CD4-positive, alpha-beta T cell treated with Interleukin-2 at 100 ng/mL for 4 hours (primary cell): ENCODE measurements at regions not wholly inside any gene's neighbourhood (a gene's known extent, or its start where the extent isn't known, plus 50 kb on each side); places are given as distances from the start of the nearest gene placed in this dataset.
A peak's percentile ranks its signal among the peaks of the same experiment; 100 is the strongest.
"Not testable (repeated sequence)": the region's sequence is repeated elsewhere in the genome, so short reads cannot be mapped to it uniquely, and the experiment has no call there.

ENCODE experiments used
- DNase-seq: peaks from one replicate; pipeline ENCODE4 v3.0.0-alpha.2; 2020; ENCODE audit warnings: low spot score

DNA sequence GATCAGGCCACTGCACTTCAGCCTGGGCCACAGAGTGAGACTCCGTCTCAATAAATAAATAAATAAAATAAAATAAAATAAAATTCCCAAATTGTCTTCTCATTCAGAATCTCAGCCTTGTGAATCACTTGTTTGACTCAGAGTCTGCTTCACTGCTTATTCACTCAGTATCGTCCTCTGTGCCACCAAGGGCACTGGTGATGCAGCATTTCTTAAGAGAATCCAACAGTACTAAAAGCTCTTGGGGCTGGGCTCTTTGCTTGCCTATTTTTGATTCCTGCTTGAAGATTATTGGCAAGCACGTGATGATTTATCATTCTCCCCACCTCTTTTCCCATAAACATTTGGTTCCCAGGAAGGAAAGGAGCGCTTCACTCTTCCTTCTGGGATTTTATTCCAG lies 54.8 kb upstream of the HMGB1 start:
- no peak for DNase-seq

GRCh38 chr13:30523211-30523610 lies 57.5 kb upstream of the HMGB1 start:
- DNase-seq: no peak

DNA sequence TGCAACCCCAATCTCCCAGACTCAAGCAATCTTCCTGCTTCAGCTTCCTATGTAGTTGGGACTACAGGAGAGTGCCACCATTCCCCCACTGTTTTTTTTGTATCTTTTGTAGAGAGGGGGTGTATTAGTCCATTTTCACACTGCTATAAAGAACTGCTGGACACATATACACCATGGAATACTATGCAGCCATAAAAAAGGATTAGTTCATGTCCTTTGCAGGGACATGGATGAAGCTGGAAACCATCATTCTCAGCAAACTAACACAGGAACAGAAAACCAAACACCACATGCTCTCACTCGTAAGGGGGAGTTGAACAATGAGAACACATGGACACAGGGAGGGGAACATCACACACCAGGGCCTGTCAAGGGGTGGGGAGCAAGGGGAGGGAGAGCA lies 58.1 kb upstream of the HMGB1 start:
- DNase-seq: not testable (repeated sequence)

DNA sequence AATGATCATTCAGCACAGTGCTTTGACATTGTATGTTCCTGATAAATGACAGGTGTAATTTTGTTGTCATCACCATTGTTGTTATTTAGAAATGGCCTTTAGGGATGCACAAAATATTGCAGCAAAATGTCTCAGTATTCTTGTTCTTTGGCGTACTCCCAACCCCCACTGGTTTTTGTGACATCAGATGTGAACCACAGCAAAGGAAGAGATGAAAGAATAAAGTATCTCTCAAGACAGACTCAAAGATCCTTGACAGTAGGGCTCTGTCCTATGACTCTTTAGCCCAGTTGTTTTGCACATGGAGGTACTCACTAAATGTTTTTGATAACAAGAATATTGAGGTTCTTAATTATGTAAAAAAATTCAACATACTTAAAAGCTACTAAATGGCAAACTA lies 59.5 kb upstream of the HMGB1 start:
- DNase-seq: peak; percentile 3

DNA sequence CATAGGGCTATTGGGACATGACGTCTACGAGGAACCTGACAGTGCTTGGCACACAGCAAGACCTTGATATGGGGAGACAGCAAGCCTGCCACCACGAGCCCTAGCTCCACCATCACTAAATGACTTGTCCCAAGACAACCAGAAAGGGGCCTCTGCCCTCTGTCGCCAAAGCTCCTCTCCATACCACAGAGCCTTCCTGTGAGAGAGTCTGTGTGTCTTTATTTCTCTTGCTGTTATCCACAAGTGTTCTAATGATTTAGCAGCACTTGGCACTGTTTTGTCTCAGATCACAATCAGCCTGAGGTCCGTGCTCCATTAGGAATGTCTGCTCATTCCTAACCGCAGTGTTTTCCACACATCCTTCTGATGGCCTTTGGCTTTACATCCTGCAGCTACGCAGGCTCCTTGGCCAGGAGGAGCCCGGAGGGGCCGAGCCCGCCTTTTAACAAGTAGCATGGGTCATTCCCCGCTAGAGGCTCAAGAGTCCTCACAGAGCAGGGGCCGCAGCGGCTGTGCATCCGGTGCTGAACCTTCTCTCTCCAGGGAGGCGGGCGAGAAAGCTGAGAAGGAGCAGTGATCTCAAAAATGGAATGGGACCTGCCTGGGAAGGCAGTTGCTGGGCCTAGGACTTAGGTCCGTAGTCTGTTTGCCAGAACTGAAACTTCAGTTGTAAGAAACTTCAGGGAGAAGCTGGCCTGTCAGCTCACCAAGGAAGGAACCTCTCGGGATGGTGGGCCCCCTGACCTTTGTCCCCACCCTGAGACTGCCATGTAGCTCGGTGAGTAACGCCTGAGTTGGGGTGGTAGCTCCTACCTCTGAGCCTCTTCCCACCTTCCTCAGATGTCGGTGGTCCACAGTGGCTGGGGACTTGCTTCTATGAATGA lies 61.1 kb upstream of the HMGB1 start:
- no peak for DNase-seq

DNA sequence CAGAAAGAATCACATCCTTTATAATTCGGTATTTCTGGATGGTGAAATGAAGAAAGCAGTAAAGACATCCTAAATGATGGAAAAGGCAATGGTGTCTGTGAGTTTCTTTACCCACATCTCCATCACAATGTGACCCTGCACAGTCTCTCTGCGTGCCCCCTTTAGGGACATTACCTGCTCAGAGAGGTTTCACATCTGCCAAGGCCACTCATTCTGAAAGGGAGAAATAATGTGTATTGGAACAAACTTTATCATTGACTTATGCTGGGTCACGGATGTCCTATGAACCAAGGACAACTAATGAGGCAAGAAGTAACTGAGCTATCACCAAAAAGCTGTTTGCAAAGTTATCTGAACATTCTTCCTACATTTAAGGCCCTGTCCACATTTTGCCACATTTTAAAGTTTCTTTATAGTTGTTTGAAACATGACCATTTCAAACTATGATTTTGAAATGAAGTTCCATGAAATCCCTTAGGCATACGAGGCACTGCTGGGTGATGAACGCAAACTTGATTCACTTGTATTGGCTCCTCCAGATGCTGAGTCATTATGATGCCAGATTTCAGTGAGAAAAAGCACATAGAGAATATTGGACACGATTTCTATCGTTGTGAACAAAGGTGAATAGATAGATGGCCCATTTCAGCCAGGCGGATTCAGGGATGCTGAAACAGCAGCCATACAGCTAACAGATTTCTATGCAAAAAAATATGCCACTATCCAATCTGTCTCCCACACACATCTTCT lies 63.5 kb upstream of the HMGB1 start:
- no peak for DNase-seq

DNA sequence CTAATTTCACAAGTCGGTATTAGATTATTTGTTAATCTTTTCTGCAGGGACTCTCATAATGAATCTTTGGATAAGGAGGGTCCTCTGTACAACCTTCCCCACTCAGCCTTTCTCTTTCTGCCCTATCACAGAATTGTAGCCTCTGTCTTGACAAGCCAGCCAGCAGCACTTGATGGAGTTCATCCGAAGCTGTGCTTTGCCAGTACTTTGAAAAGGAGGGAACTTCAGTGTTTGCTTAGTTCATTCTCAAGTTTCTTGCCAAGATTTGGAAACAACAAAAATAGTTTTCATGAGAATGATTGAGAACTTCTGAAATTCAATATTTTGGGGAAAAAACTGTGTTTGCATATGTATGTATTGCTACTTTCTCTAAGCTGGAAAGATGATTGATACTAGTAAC lies 69.3 kb upstream of the HMGB1 start:
- no peak for DNase-seq

- DNase-seq: no peak
Observed at GRCh38 chr13:30545320-30545719, 72.4 kb upstream of the USPL1 start.

GRCh38 chr13:30548046-30548445 lies 69.7 kb upstream of the USPL1 start:
- DNase-seq: not testable (repeated sequence)

DNA sequence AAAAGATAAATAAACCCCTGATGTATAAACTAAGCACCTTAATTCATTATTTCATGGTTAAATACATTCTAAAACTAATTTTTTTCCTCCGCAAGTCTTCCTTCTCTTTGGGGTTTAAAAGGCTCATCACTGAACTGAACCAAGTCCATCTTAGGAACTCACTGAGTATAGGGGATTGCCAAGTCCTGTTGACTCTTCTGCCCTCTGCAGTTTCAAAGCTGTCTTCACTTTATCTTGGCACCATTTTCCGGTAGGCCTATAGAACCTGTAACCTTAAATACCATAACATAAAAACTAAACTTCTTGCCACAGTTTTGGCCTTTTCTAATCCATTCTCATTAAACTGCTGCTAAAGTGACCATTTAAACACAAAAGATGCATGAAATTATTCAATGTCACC lies 66.5 kb upstream of the USPL1 start:
- peak; percentile 38 for DNase-seq

DNA sequence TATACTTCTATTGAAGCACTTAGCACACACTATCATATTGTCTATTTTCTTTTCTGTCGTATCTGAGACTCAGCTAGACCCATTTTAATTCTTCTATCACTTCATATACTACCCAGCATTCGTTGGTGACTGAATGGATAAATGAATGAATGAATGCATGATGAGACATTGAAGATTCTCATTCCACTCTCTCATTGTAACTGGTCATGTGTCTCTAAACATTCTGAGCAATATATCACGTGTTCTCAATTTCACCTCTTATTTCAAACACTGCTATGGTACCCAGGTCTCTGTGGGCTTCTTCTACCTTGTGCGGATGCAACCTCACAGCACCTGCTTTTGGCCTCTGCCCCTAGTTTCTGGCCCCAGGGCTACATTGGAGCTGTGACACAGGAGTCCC lies 65.2 kb upstream of the USPL1 start:
- DNase-seq: no peak

DNA sequence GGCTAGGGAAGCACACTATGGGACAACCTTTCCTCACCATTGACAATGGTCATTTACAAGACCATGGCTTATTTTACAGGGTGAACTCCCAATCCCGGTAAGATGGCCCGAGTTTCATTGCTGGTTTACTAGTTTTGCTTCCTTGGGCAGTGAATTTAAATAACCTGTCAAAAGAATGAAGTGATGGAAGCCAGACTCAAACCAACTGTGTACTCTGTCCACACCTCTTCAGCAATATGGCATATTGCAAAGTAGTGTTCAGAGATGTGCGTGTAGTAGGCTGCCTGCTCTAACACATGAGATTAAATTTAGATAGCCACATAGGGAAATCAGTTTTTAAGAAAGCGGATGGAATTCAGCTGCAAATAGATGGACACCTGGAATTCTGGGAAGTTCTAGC lies 58.4 kb upstream of the USPL1 start:
- DNase-seq: no peak

- DNase-seq: no peak
Observed at GRCh38 chr13:30560212-30560611, 57.5 kb upstream of the USPL1 start.

GRCh38 chr13:30561511-30561910 lies 56.2 kb upstream of the USPL1 start:
- no peak for DNase-seq

- DNase-seq: no peak
Observed at GRCh38 chr13:30564489-30564888, 53.2 kb upstream of the USPL1 start.

DNA sequence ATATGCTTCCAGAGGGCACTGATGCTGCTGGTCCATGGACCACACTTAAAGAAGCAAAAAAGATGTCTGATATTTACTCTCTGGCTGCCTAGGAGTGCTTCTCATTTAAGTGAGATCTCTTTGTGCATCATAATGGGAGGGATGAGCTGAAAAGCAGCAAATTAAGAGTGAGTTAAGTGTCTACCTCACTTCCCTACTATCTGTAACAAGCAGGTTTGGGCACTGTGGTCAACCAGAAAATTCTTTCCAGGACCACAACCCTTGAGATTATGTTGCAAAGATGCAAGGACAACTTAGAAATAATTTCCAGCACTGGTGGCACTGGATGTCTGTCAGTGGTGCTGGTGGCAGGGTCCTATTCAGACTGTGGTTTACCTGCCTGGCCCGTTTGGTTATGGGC lies 52.1 kb upstream of the USPL1 start:
- DNase-seq: no peak

GRCh38 chr13:30567072-30567471 lies 50.6 kb upstream of the USPL1 start:
- peak; percentile 6 for DNase-seq
